C4-2B (cell line): ENCODE measurements at regions not wholly inside any gene's neighbourhood (a gene's known extent, or its start where the extent isn't known, plus 50 kb on each side); places are given as distances from the start of the nearest gene placed in this dataset.
A peak's percentile ranks its signal among the peaks of the same experiment; 100 is the strongest.

Source experiments
- H3K27ac ChIP-seq: fragments of 450-650 bp; 2 replicates; pipeline ENCODE4 v1.5.1; 2017
- ZFX ChIP-seq: fragments of 450-650 bp; IDR thresholded peaks from 2 replicates; pipeline ENCODE4 v1.6.1; 2017
- TF ChIP-seq, protein P1 (sequence below): fragments of 450-650 bp; conservative IDR thresholded peaks from 2 replicates; pipeline ENCODE4 v1.5.1; 2017; ENCODE audit warnings: mild to moderate bottlenecking

DNA sequence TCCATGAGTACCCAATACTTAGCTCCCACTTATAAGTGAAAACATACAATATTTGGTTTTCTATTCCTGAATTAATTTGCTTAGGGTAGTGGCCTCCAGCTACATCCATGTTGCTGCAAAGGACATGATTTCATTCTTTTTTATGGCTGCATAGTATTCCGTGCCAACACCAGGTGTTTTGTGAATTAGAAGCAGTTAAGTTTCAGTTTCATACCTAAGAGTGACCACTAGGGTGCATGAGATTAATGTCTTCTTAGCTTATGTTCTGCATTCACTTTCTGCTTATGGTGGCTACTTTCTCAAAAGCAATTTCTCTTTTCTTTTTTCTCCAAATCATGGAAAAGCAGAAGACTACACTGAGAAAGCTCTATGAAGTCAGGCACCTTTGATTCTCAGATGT, 65.1 kb upstream of the VSTM2A start:
- no peak overlapping the region for H3K27ac ChIP-seq
- TF ChIP-seq, protein P1, sequence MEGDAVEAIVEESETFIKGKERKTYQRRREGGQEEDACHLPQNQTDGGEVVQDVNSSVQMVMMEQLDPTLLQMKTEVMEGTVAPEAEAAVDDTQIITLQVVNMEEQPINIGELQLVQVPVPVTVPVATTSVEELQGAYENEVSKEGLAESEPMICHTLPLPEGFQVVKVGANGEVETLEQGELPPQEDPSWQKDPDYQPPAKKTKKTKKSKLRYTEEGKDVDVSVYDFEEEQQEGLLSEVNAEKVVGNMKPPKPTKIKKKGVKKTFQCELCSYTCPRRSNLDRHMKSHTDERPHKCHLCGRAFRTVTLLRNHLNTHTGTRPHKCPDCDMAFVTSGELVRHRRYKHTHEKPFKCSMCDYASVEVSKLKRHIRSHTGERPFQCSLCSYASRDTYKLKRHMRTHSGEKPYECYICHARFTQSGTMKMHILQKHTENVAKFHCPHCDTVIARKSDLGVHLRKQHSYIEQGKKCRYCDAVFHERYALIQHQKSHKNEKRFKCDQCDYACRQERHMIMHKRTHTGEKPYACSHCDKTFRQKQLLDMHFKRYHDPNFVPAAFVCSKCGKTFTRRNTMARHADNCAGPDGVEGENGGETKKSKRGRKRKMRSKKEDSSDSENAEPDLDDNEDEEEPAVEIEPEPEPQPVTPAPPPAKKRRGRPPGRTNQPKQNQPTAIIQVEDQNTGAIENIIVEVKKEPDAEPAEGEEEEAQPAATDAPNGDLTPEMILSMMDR: peak; percentile 29
- TF ChIP-seq ZFX: no peak

DNA sequence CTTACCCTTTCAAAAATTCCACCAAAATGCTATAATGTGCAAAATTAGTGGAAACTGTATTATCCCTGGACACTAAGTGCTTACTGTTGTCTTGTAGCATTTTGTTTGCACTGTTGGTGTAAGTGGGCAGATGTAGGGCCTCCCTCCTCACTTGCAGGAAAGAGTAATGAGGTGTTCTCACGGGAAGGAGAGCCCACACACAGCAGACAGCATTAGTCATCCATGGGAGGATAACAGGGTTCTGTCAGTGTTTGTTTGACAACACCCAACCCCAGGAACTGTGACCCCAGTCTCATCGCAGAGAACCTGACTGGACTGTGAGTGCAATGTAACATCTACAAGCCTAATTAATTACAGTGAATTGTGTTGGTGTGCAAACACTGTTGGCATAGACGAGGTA, 58.7 kb upstream of the VSTM2A start:
- TF ChIP-seq, protein P1: no peak
- H3K27ac ChIP-seq: peak overlapping the region; percentile 27; the same call in 1 of the 2 replicates

DNA sequence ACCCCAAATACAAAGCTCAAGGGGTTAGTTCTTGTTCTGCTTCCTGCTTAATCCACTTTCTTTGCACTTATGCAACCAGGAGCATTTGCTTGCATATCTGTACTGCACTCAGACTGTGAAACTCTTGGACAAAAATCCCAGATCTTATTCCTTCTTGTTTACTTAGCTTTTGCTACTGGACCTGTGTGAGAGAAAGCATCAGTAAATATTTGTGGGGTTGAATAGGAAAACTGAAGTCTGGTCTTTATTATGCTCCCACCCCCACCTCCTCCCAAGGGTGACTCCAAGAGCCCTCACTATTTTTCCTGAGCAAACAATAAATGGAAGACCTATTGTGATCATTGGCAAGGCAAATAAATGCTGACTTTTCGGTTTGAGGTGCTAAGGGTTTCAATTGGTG, 57.1 kb upstream of the VSTM2A start:
- no peak for TF ChIP-seq ZFX
- TF ChIP-seq, protein P1: no peak
- no peak overlapping the region; the same call in 1 of the 2 replicates for H3K27ac ChIP-seq
